CD4-positive, alpha-beta T cell (primary cell): ENCODE measurements at regions not wholly inside any gene's neighbourhood (a gene's known extent, or its start where the extent isn't known, plus 50 kb on each side); places are given as distances from the start of the nearest gene placed in this dataset.
"Not testable (repeated sequence)": the region's sequence is repeated elsewhere in the genome, so short reads cannot be mapped to it uniquely, and the experiment has no call there.

ENCODE experiments used
- ATAC-seq: fragments of 200-7000 bp; cut with Tn5 transposase; one replicate; pipeline ENCODE4 v1.10.0; 2022; ENCODE audit warnings: mild to moderate bottlenecking; ENCODE audit not compliant: poor library complexity
- CTCF ChIA-PET: fragments of 350-600 bp; sonication (Branson Sonifier 250); formaldehyde crosslinking; loops from one replicate; lab custom pipeline; 2021; ENCODE audit warnings: antibody characterized with exemption, inconsistent platforms; lab: Charles Lee
- POLR2A ChIA-PET: fragments of 350-600 bp; sonication (Branson Sonifier 250); formaldehyde crosslinking; loops from one replicate; lab custom pipeline; 2021; ENCODE audit warnings: antibody characterized with exemption, inconsistent platforms; lab: Charles Lee
- DNase-seq, 14 experiments: peaks; one replicate each; pipeline ENCODE4 v3.0.0-alpha.2; 2013 to 2020; ENCODE audit warnings: mixed read lengths in 2 of 14
- H3K27ac ChIP-seq, 2 donors: one replicate each; pipeline versions ENCODE4 v1.5.1 to v1.7.0; 2013; ENCODE audit warnings: low read length in 2 of 2, low read depth in 1 of 2, mild to moderate bottlenecking in 1 of 2
- H3K27me3 ChIP-seq, 2 experiments: 1 replicate in 1 of 2; 2 replicates in 1 of 2; pipeline versions ENCODE4 v1.6.1 to v1.7.0; 2013; ENCODE audit warnings: low read length in 2 of 2, control low read depth in 1 of 2, mild to moderate bottlenecking in 1 of 2, moderate library complexity in 1 of 2; ENCODE audit not compliant: insufficient read depth in 2 of 2, control insufficient read depth in 1 of 2
- H3K36me3 ChIP-seq: one replicate; pipeline ENCODE4 v1.6.1; 2013; ENCODE audit warnings: low read length, control low read depth; ENCODE audit not compliant: insufficient read depth
- H3K4me1 ChIP-seq: one replicate; pipeline ENCODE4 v1.6.1; 2013; ENCODE audit warnings: low read length, control low read depth; ENCODE audit not compliant: insufficient read depth
- H3K4me3 ChIP-seq: one replicate; pipeline ENCODE4 v1.5.1; 2013; ENCODE audit warnings: mild to moderate bottlenecking, low read length, moderate library complexity
- H3K9me3 ChIP-seq, 2 experiments: 1 replicate in 1 of 2; 2 replicates in 1 of 2; pipeline versions ENCODE4 v1.6.1 to v1.7.0; 2013; ENCODE audit warnings: low read length in 2 of 2, mild to moderate bottlenecking in 2 of 2, control low read depth in 1 of 2, moderate library complexity in 1 of 2; ENCODE audit not compliant: control insufficient read depth in 1 of 2, insufficient read depth in 1 of 2
- H3K27ac Mint-ChIP-seq: one replicate; pipeline ENCODE4 v1.8.0; 2020; ENCODE audit warnings: mixed read lengths
- H3K27me3 Mint-ChIP-seq: one replicate; pipeline ENCODE4 v1.8.0; 2021; ENCODE audit warnings: mixed read lengths
- H3K36me3 Mint-ChIP-seq: one replicate; pipeline ENCODE4 v1.8.0; 2021; ENCODE audit warnings: low read depth, mixed read lengths
- H3K4me1 Mint-ChIP-seq: one replicate; pipeline ENCODE4 v1.8.0; 2021; ENCODE audit warnings: low read depth, mixed read lengths
- H3K4me3 Mint-ChIP-seq: one replicate; pipeline ENCODE4 v1.8.0; 2020; ENCODE audit warnings: mild to moderate bottlenecking, mixed read lengths
- H3K9me3 Mint-ChIP-seq: one replicate; pipeline ENCODE4 v1.8.0; 2020; ENCODE audit warnings: mixed read lengths
- intact Hi-C, 2 experiments: fragments of 100-400 bp; cut with DNase I in 1 of 2; cut with micrococcal nuclease in 1 of 2; formaldehyde crosslinking; loops; one replicate each; pipeline versions ENCODE4 v1.15.1 to v1.9.0; 2023 to 2025; cut with DNase I, micrococcal nuclease
- TF ChIP-seq, protein P1 (sequence below): fragments of 200-600 bp; IDR thresholded peaks from one replicate; pipeline ENCODE4 v1.8.0; 2022; ENCODE audit warnings: antibody characterized with exemption, mild to moderate bottlenecking

DNA sequence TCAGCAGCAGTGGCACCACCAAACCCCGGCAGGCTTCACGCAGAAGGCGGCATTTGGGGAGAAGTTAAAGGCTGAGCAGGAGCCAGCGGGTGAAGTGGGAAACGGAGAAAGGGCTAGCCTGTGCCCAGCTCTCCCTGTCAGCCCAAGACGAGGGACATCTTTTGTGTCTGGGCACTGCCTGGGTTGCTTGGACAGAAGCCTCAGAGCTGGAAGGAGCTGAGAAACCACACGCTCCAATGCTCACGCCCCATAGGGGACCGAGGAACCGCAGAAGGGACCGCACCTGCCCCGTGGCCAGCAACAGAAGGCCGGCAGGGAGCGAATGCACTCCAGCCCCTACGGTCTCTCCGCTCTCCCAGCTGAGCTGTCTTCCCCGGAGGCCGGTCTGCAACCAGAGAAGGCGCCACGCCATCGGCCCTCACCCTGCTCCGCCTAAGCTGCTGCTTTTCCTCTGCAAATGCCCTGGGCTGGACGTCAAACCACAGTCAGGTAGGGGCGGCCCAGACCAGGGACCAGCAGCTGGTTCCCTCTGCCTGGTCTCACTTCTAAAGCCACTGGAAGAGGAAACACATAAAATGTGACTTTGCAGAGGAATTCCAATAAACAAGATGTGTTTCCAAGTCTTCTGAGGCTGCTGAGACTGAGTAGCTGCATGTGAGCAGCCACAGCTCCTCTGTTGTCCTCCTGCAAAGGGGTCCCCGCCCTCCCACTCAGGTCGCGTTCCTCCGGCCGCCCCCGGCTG is 182.4 kb upstream of the ZNF469 start:
- H3K27ac Mint-ChIP-seq, CTCF ChIA-PET, H3K9me3 Mint-ChIP-seq, POLR2A ChIA-PET, H3K4me1 Mint-ChIP-seq, H3K36me3 ChIP-seq, H3K36me3 Mint-ChIP-seq, H3K27ac ChIP-seq, H3K27me3 Mint-ChIP-seq, H3K27me3 ChIP-seq, intact Hi-C loops, H3K9me3 ChIP-seq, ATAC-seq, DNase-seq, H3K4me3 ChIP-seq, H3K4me3 Mint-ChIP-seq, H3K4me1 ChIP-seq: not testable (repeated sequence)

DNA sequence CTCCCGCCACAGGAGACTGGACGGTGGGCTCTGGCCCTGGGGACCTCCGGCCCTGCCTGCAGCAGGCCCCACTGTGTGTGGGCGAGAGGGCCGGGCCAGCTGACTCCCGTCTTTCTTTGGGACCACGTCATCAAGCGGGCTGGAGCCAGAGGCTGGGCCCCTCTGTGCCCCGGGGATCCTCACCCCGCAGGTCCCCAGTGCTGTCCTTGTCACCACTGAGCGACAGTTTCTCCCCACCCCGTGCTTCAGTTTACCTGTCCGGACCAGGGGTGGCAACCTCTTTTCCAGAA is 181.9 kb upstream of the ZNF469 start:
- H3K36me3 ChIP-seq, result no peaks in the 10 kb centered on the region
- no peaks in the 10 kb centered on the region for H3K4me1 Mint-ChIP-seq
- intact Hi-C loops, result no loop called here
- no peak overlapping the region for H3K27ac ChIP-seq
- no peaks in the 10 kb centered on the region for H3K9me3 Mint-ChIP-seq
- TF ChIP-seq, protein P1, sequence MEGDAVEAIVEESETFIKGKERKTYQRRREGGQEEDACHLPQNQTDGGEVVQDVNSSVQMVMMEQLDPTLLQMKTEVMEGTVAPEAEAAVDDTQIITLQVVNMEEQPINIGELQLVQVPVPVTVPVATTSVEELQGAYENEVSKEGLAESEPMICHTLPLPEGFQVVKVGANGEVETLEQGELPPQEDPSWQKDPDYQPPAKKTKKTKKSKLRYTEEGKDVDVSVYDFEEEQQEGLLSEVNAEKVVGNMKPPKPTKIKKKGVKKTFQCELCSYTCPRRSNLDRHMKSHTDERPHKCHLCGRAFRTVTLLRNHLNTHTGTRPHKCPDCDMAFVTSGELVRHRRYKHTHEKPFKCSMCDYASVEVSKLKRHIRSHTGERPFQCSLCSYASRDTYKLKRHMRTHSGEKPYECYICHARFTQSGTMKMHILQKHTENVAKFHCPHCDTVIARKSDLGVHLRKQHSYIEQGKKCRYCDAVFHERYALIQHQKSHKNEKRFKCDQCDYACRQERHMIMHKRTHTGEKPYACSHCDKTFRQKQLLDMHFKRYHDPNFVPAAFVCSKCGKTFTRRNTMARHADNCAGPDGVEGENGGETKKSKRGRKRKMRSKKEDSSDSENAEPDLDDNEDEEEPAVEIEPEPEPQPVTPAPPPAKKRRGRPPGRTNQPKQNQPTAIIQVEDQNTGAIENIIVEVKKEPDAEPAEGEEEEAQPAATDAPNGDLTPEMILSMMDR, result no peak
- no peaks in the 10 kb centered on the region for H3K4me1 ChIP-seq
- no peaks in the 10 kb centered on the region for H3K27me3 Mint-ChIP-seq
- H3K9me3 ChIP-seq, result peaks cover 0 to 5% of the 10 kb centered on the region in 2 experiments
- H3K27ac Mint-ChIP-seq, result no peak overlapping the region
- DNase-seq, result no peak
- no peak overlapping the region for H3K4me3 ChIP-seq
- POLR2A ChIA-PET, result no interaction called here
- CTCF ChIA-PET, result no interaction called here
- ATAC-seq, result no peak
- H3K36me3 Mint-ChIP-seq, result no peaks in the 10 kb centered on the region
- H3K27me3 ChIP-seq, result no peaks in the 10 kb centered on the region
- H3K4me3 Mint-ChIP-seq, result no peak overlapping the region

DNA sequence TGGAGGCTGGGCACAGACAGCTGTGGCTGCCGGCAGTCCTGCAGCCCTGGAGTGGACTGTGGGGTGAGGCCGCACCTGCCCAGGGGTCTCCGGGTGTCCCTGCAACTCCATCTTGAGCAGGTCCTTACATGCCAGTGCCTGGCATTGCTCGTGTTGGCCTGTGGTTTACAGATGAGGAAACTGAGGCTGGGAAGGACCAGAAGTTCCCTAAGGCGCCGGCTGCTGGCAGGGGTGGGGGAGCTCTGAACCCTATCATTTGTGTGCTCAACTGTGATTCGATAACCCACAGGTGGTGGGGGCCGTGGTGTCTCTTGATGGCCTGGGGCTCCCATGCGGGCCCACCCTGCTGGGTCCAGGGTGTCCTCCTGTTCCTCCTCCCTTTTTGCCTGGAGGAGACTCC is 181.1 kb upstream of the ZNF469 start:
- H3K36me3 Mint-ChIP-seq, H3K4me3 Mint-ChIP-seq, H3K9me3 ChIP-seq, ATAC-seq, H3K36me3 ChIP-seq, intact Hi-C loops, POLR2A ChIA-PET, H3K27ac Mint-ChIP-seq, H3K27me3 Mint-ChIP-seq, CTCF ChIA-PET, H3K9me3 Mint-ChIP-seq, H3K4me3 ChIP-seq, H3K27me3 ChIP-seq, H3K4me1 ChIP-seq, DNase-seq, H3K4me1 Mint-ChIP-seq, H3K27ac ChIP-seq: not testable (repeated sequence)

DNA sequence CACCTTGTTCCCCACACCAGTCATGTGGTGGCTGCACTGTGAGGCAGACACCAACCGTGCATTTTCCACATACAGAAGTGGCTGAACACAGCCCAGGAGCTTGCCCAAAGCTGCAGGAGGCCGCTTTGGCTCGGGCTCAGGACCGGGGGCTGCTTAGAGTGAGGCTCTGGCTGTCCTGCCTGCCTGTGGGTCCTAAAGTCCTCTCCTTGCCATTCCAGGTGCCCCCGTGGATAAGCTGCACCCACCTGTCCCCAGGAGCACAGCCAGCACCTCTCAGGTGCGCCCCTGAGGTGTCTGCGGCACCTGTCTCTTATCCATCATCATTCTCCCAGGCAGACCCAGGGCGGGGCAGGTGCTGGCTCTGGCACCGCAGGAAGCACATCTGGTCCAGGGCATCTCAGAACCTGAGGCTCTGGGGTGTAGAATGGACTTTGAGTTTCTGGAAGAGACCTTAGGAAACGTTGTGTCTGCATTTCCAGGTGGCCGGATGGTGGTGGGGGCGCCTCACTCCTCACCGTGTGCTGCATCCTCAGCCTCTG is 180.5 kb upstream of the ZNF469 start:
- intact Hi-C loops, result no loop called here
- no peak for ATAC-seq
- Mint-ChIP-seq H3K4me1 (no peaks in the 10 kb centered on the region), H3K36me3 (no peaks in the 10 kb centered on the region), H3K9me3 (no peaks in the 10 kb centered on the region), H3K27me3 (no peaks in the 10 kb centered on the region), H3K27ac (no peak overlapping the region), H3K4me3 (no peak overlapping the region)
- ChIA-PET CTCF (no interaction called here), POLR2A (no interaction called here)
- H3K27me3 ChIP-seq, result no peaks in the 10 kb centered on the region
- H3K4me3 ChIP-seq, result no peak overlapping the region
- TF ChIP-seq, protein P1, result no peak
- DNase-seq, result no peak
- no peak overlapping the region for H3K27ac ChIP-seq
- no peaks in the 10 kb centered on the region for H3K4me1 ChIP-seq
- no peaks in the 10 kb centered on the region for H3K36me3 ChIP-seq
- H3K9me3 ChIP-seq, result peaks cover 0 to 5% of the 10 kb centered on the region in 2 experiments

DNA sequence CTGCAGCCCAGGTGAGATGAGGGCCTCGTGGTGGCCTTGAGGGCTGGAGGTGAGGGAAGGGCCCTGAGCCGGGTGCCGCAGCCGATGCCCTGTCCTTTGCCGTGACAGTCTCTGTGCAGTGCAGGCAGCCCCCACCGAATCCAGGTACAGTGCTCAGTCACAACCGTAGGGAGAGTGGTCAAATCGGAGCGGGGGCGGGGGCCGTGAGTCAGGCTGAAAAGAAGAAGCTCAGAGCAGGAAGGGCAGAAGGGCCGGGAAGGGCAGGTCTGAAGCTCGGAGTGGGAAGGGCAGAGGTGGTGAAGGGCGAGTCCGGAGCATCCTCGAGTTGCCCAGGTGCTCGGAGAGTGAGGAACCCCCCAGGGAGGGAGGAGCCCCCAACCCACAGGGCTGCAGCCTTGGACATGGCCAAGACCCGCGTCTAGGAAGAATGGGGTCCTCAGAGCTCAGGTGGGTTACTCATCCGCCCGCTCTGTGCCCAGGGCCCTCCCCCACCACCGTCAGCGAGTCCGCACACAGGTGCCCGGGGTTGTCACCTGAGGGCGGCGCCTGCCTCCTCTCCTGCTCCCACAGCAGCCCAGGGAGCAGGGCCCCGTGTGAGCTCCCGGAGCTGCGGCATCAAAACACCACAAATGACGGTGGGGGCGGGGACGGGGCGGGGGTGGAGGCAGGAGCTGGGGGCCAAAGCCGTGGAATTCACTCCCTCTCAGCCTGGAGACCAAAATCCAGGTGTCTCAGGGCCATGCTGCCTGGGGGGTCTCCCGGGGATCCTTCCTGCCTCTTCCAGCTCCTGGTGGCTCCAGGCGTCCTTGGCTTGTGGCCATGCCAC is 179.7 kb upstream of the ZNF469 start:
- H3K9me3 Mint-ChIP-seq, H3K27ac Mint-ChIP-seq, H3K36me3 ChIP-seq, H3K9me3 ChIP-seq, DNase-seq, CTCF ChIA-PET, H3K27me3 Mint-ChIP-seq, ATAC-seq, H3K27me3 ChIP-seq, H3K27ac ChIP-seq, H3K4me1 ChIP-seq, intact Hi-C loops, H3K4me1 Mint-ChIP-seq, H3K36me3 Mint-ChIP-seq, H3K4me3 Mint-ChIP-seq, H3K4me3 ChIP-seq, POLR2A ChIA-PET: not testable (repeated sequence)
